ENCODE measurements at regions not wholly inside any gene's neighbourhood (a gene's known extent, or its start where the extent isn't known, plus 50 kb on each side); places are given as distances from the start of the nearest gene placed in this dataset.

DNA sequence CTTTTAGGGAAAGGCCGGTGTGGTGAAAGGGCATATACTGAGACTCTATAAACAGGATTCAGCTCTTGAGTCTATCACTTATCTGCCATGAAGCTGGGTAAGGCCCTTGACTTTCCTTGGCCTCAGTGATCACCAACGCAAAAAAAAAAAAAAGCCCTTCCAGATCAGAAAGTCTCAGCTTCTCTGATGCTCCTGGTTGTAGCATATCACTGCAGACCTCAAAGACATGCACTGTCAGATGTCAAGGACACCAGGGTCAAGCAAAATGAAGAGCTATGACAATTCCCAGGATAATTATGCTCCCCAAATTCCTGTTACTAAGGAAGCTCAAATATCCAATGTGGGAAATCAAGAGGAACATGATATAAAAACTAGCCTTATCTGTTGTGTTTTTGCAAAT, 68.3 kb upstream of the IFNE start:
- TF ChIP-seq POLR2A (IDR thresholded peaks at IDR 0.05), result no peak
- TF ChIP-seq, protein P1, sequence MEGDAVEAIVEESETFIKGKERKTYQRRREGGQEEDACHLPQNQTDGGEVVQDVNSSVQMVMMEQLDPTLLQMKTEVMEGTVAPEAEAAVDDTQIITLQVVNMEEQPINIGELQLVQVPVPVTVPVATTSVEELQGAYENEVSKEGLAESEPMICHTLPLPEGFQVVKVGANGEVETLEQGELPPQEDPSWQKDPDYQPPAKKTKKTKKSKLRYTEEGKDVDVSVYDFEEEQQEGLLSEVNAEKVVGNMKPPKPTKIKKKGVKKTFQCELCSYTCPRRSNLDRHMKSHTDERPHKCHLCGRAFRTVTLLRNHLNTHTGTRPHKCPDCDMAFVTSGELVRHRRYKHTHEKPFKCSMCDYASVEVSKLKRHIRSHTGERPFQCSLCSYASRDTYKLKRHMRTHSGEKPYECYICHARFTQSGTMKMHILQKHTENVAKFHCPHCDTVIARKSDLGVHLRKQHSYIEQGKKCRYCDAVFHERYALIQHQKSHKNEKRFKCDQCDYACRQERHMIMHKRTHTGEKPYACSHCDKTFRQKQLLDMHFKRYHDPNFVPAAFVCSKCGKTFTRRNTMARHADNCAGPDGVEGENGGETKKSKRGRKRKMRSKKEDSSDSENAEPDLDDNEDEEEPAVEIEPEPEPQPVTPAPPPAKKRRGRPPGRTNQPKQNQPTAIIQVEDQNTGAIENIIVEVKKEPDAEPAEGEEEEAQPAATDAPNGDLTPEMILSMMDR (IDR thresholded peaks at IDR 0.05), result no peak
